Liver (tissue), 8 donors: ENCODE measurements at regions not wholly inside any gene's neighbourhood (a gene's known extent, or its start where the extent isn't known, plus 50 kb on each side); places are given as distances from the start of the nearest gene placed in this dataset.

Experiments
- DNase-seq: peaks from one replicate; pipeline ENCODE4 v3.0.0-alpha.2; 2017; ENCODE audit warnings: low spot score
- H3K27ac ChIP-seq, 2 donors: one replicate each; pipeline ENCODE4 v1.7.0; 2013; ENCODE audit warnings: inconsistent platforms in 2 of 2, low read length in 2 of 2, control low read depth in 1 of 2, low read depth in 1 of 2, mild to moderate bottlenecking in 1 of 2
- H3K27me3 ChIP-seq, 4 donors: one replicate each; pipeline versions ENCODE4 v1.6.1 to v1.7.0; 2013; ENCODE audit warnings: low read length in 3 of 4, inconsistent platforms in 1 of 4, mild to moderate bottlenecking in 1 of 4, moderate library complexity in 1 of 4; ENCODE audit not compliant: control insufficient read depth in 4 of 4, insufficient read depth in 4 of 4
- H3K36me3 ChIP-seq, 4 donors: one replicate each; pipeline versions ENCODE4 v1.6.1 to v1.7.0; 2013; ENCODE audit warnings: low read length in 3 of 4, mild to moderate bottlenecking in 3 of 4, low read depth in 1 of 4, moderate library complexity in 1 of 4; ENCODE audit not compliant: control insufficient read depth in 4 of 4, insufficient read depth in 3 of 4
- H3K4me1 ChIP-seq, 4 donors: one replicate each; pipeline versions ENCODE4 v1.6.1 to v1.7.0; 2013; ENCODE audit warnings: low read length in 3 of 4, mild to moderate bottlenecking in 3 of 4, moderate library complexity in 1 of 4; ENCODE audit not compliant: control insufficient read depth in 4 of 4, insufficient read depth in 4 of 4
- H3K4me3 ChIP-seq, 3 donors: one replicate each; pipeline versions ENCODE4 v1.6.1 to v1.7.0; 2013; ENCODE audit warnings: low read length in 3 of 3, control low read depth in 1 of 3, low read depth in 1 of 3, mild to moderate bottlenecking in 1 of 3
- H3K9ac ChIP-seq, 2 donors: one replicate each; pipeline ENCODE4 v1.7.0; 2013; ENCODE audit warnings: low read length in 2 of 2, mild to moderate bottlenecking in 2 of 2, moderate library complexity in 2 of 2, control low read depth in 1 of 2, low read depth in 1 of 2
- H3K9me3 ChIP-seq, 4 donors: one replicate each; pipeline versions ENCODE4 v1.6.1 to v1.7.0; 2013; ENCODE audit warnings: low read length in 3 of 4; ENCODE audit not compliant: control insufficient read depth in 4 of 4
- EGR1 ChIP-seq, 2 donors: IDR thresholded peaks; 2 replicates each; pipeline ENCODE4 v1.6.1; 2016 to 2018; ENCODE audit warnings: antibody characterized with exemption in 2 of 2, low read depth in 2 of 2
- FOXA1 ChIP-seq: IDR thresholded peaks from 2 replicates; pipeline ENCODE4 v1.6.1; 2016; ENCODE audit warnings: antibody characterized with exemption
- FOXA2 ChIP-seq: IDR thresholded peaks from 2 replicates; pipeline ENCODE4 v1.6.1; 2016; ENCODE audit warnings: antibody characterized with exemption
- GABPA ChIP-seq, 2 donors: IDR thresholded peaks in 1 of 2; conservative IDR thresholded peaks in 1 of 2; 2 replicates each; pipeline ENCODE4 v1.6.1; 2016; ENCODE audit warnings: antibody characterized with exemption in 2 of 2, mild to moderate bottlenecking in 1 of 2, moderate library complexity in 1 of 2
- HNF4A ChIP-seq, 2 donors: conservative IDR thresholded peaks; 2 replicates each; pipeline ENCODE4 v1.6.1; 2016; ENCODE audit warnings: antibody characterized with exemption in 2 of 2, mild to moderate bottlenecking in 2 of 2
- HNF4G ChIP-seq: IDR thresholded peaks from 2 replicates; pipeline ENCODE4 v1.6.1; 2016; ENCODE audit warnings: antibody characterized with exemption
- JUND ChIP-seq, 2 donors: IDR thresholded peaks; 2 replicates each; pipeline ENCODE4 v1.6.1; 2016; ENCODE audit warnings: antibody characterized with exemption in 2 of 2
- MAX ChIP-seq: IDR thresholded peaks from 2 replicates; pipeline ENCODE4 v1.6.1; 2016; ENCODE audit warnings: antibody characterized with exemption
- NR2F2 ChIP-seq: IDR thresholded peaks from 2 replicates; pipeline ENCODE4 v1.6.1; 2016; ENCODE audit warnings: antibody characterized with exemption
- RAD21 ChIP-seq, 2 donors: IDR thresholded peaks; 2 replicates each; pipeline ENCODE4 v1.6.1; 2016; ENCODE audit warnings: antibody characterized with exemption in 2 of 2, mild to moderate bottlenecking in 2 of 2
- REST ChIP-seq: IDR thresholded peaks from 2 replicates; pipeline ENCODE4 v1.6.1; 2016; ENCODE audit warnings: antibody characterized with exemption, mild to moderate bottlenecking
- RXRA ChIP-seq, 2 donors: IDR thresholded peaks; 2 replicates each; pipeline ENCODE4 v1.6.1; 2017 to 2018; ENCODE audit warnings: antibody characterized with exemption in 2 of 2, mild to moderate bottlenecking in 1 of 2
- TAF1 ChIP-seq: conservative IDR thresholded peaks from 2 replicates; pipeline ENCODE4 v1.6.1; 2016; ENCODE audit warnings: antibody characterized with exemption, mild to moderate bottlenecking
- YY1 ChIP-seq: IDR thresholded peaks from 2 replicates; pipeline ENCODE4 v1.6.1; 2016; ENCODE audit warnings: antibody characterized with exemption, mild to moderate bottlenecking
- ZBTB33 ChIP-seq: IDR thresholded peaks from 2 replicates; pipeline ENCODE4 v1.6.1; 2016; ENCODE audit warnings: antibody characterized with exemption
- WGBS: extraction: QIAGEN DNeasy Blood & Tissue Kit; methylation state at CpG from one replicate; pipeline ENCODE4 v1.1.7; 2013; 5-methylcytosine and 5-hydroxymethylcytosine counted together
- TF ChIP-seq, protein P1 (sequence below): fragments of 150-350 bp; IDR thresholded peaks from 2 replicates; pipeline ENCODE4 v1.5.1; 2017; ENCODE audit warnings: improper control_type of control experiment, low read depth, low read length; ENCODE audit not compliant: missing input control
- donor health status: healthy.
- donor health status: healthy.
- donor health status: healthy.
- donor health status: healthy.
- donor health status: healthy.

- TF ChIP-seq, protein P1, sequence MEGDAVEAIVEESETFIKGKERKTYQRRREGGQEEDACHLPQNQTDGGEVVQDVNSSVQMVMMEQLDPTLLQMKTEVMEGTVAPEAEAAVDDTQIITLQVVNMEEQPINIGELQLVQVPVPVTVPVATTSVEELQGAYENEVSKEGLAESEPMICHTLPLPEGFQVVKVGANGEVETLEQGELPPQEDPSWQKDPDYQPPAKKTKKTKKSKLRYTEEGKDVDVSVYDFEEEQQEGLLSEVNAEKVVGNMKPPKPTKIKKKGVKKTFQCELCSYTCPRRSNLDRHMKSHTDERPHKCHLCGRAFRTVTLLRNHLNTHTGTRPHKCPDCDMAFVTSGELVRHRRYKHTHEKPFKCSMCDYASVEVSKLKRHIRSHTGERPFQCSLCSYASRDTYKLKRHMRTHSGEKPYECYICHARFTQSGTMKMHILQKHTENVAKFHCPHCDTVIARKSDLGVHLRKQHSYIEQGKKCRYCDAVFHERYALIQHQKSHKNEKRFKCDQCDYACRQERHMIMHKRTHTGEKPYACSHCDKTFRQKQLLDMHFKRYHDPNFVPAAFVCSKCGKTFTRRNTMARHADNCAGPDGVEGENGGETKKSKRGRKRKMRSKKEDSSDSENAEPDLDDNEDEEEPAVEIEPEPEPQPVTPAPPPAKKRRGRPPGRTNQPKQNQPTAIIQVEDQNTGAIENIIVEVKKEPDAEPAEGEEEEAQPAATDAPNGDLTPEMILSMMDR = no peak
- TF ChIP-seq FOXA2 (no peak), TAF1 (no peak), JUND (IDR thresholded peaks at IDR 0.05) (no peak)
Observed at GRCh38 chr13:24613755-24614154, 66.5 kb upstream of the ATP12A start (continued).

GRCh38 chr13:24614306-24615080, 65.7 kb upstream of the ATP12A start:
- no peak for TF ChIP-seq REST
- no peak for TF ChIP-seq JUND (IDR thresholded peaks at IDR 0.05)
- TF ChIP-seq FOXA1 = no peak
- TF ChIP-seq NR2F2 = no peak
- TF ChIP-seq RXRA (IDR thresholded peaks at IDR 0.05) = no peak
- no peak for TF ChIP-seq HNF4G
- TF ChIP-seq RAD21 (IDR thresholded peaks at IDR 0.05) = no peak
- no peak for TF ChIP-seq MAX
- TF ChIP-seq, protein P1 = no peak
- no peak overlapping the region for H3K4me3 ChIP-seq
- H3K27ac ChIP-seq = no peak overlapping the region
- H3K27me3 ChIP-seq = no peaks in the 10 kb centered on the region
- 91% methylated on average over 15 of the region's 15 CpGs for WGBS
- no peak for DNase-seq
- no peaks in the 10 kb centered on the region for H3K4me1 ChIP-seq
- H3K9me3 ChIP-seq = no peaks in the 10 kb centered on the region
- no peak overlapping the region for H3K9ac ChIP-seq
- no peaks in the 10 kb centered on the region for H3K36me3 ChIP-seq

DNA sequence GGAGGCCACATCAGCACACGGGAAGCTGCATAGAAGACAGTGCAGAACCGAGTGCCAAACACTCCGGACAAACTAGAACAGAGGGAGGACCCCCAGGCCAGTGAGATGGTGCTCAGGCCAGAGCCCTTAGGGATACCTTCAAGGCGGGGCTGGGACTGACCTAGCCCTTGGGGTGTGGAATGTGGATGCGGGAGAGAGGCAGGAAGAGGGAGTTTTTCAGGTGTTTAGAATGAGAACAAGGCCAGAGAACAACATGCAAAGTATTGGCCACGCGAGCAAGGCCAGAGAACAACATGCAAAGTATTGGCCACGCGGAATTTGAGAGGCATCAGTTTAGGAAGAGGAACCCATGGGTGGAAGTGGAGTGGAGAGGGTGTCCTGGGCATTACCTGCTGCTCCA, 65.1 kb upstream of the ATP12A start:
- no peak overlapping the region for H3K27ac ChIP-seq
- H3K4me3 ChIP-seq = no peak overlapping the region
- no peaks in the 10 kb centered on the region for H3K36me3 ChIP-seq
- H3K4me1 ChIP-seq = no peaks in the 10 kb centered on the region
- no peak overlapping the region for H3K9ac ChIP-seq
- no peak for DNase-seq
- WGBS = 90% methylated on average over 9 of the region's 9 CpGs
- H3K9me3 ChIP-seq = no peaks in the 10 kb centered on the region
- no peaks in the 10 kb centered on the region for H3K27me3 ChIP-seq
- TF ChIP-seq, protein P1 = no peak
- no peak for TF ChIP-seq RXRA (IDR thresholded peaks at IDR 0.05)
- no peak for TF ChIP-seq FOXA1
- no peak for TF ChIP-seq HNF4A (conservative IDR thresholded peaks at IDR 0.05)
- no peak for TF ChIP-seq ZBTB33
- TF ChIP-seq EGR1 (IDR thresholded peaks at IDR 0.05; ENCODE audit: low read depth in 2 of 2) = no peak
- no peak for TF ChIP-seq GABPA (IDR thresholded peaks at IDR 0.05 in 1 of 2, conservative IDR thresholded peaks at IDR 0.05 in 1 of 2)
- TF ChIP-seq JUND (IDR thresholded peaks at IDR 0.05) = no peak
- TF ChIP-seq HNF4G = no peak
- TF ChIP-seq TAF1 = no peak
- TF ChIP-seq YY1 = no peak
- TF ChIP-seq MAX = no peak
